Activated CD8-positive, alpha-beta T cell treated with anti-CD3 and anti-CD28 coated beads for 36 hours (primary cell): ENCODE measurements at regions not wholly inside any gene's neighbourhood (a gene's known extent, or its start where the extent isn't known, plus 50 kb on each side); places are given as distances from the start of the nearest gene placed in this dataset.

Experiments used
- ATAC-seq: fragments of 200-7000 bp; cut with Tn5 transposase; one replicate; pipeline ENCODE4 v1.10.0; 2021; ENCODE audit warnings: mild to moderate bottlenecking, moderate library complexity
- CTCF ChIA-PET: fragments of 350-600 bp; sonication (Branson Sonifier 250); formaldehyde crosslinking; loops from one replicate; lab custom pipeline; 2021; ENCODE audit warnings: antibody characterized with exemption; lab: Charles Lee
- POLR2A ChIA-PET: fragments of 350-600 bp; sonication (Branson Sonifier 250); formaldehyde crosslinking; loops from one replicate; lab custom pipeline; 2021; ENCODE audit warnings: antibody characterized with exemption; lab: Charles Lee
- DNase-seq: peaks from one replicate; pipeline ENCODE4 v3.0.0-alpha.2; 2020
- H3K27ac Mint-ChIP-seq: one replicate; pipeline ENCODE4 v1.8.0; 2021; ENCODE audit warnings: mild to moderate bottlenecking, mixed read lengths
- H3K27me3 Mint-ChIP-seq: one replicate; pipeline ENCODE4 v1.8.0; 2021; ENCODE audit warnings: mixed read lengths
- H3K36me3 Mint-ChIP-seq: one replicate; pipeline ENCODE4 v1.8.0; 2021; ENCODE audit warnings: low read depth, mixed read lengths
- H3K4me1 Mint-ChIP-seq: one replicate; pipeline ENCODE4 v1.8.0; 2021; ENCODE audit warnings: low read depth, mixed read lengths
- H3K4me3 Mint-ChIP-seq: one replicate; pipeline ENCODE4 v1.8.0; 2021; ENCODE audit warnings: mild to moderate bottlenecking, moderate library complexity, mixed read lengths
- H3K9me3 Mint-ChIP-seq: one replicate; pipeline ENCODE4 v1.8.0; 2021; ENCODE audit warnings: mixed read lengths
- CTCF ChIP-seq: fragments of 200-600 bp; IDR thresholded peaks from one replicate; pipeline ENCODE4 v1.8.0; 2022; ENCODE audit warnings: antibody characterized with exemption, mild to moderate bottlenecking
- intact Hi-C: fragments of 100-400 bp; cut with micrococcal nuclease; formaldehyde crosslinking; loops from one replicate; pipeline ENCODE4 v1.10.0; 2022

- no peak overlapping the region for H3K4me3 Mint-ChIP-seq
- ATAC-seq (no peak), DNase-seq (no peak)
- POLR2A ChIA-PET, result no interaction called here
- H3K36me3 Mint-ChIP-seq, result no peaks in the 10 kb centered on the region
- H3K27ac Mint-ChIP-seq, result no peak overlapping the region
- H3K9me3 Mint-ChIP-seq, result no peaks in the 10 kb centered on the region
- CTCF ChIA-PET, result interaction anchor here (0.6 kb wide), 1 partner anchor 15 kb away, joined by 3 read pairs; no protein-coding TSS in a partner anchor
- intact Hi-C loops, result no loop called here
- TF ChIP-seq CTCF, result no peak
- no peaks in the 10 kb centered on the region for H3K4me1 Mint-ChIP-seq
- no peaks in the 10 kb centered on the region for H3K27me3 Mint-ChIP-seq
These were observed 98.2 kb upstream of the C1orf87 start for GRCh38 chr1:60171801-60172200.

- H3K27me3 Mint-ChIP-seq, result no peaks in the 10 kb centered on the region
- no peaks in the 10 kb centered on the region for H3K9me3 Mint-ChIP-seq
- ATAC-seq (no peak), DNase-seq (no peak)
- H3K4me3 Mint-ChIP-seq, result no peak overlapping the region
- H3K27ac Mint-ChIP-seq, result no peak overlapping the region
- intact Hi-C loops, result no loop called here
- no peak for TF ChIP-seq CTCF
- H3K36me3 Mint-ChIP-seq, result no peaks in the 10 kb centered on the region
- H3K4me1 Mint-ChIP-seq, result no peaks in the 10 kb centered on the region
- CTCF ChIA-PET, result no interaction called here
- POLR2A ChIA-PET, result no interaction called here
These were observed 97.1 kb upstream of the C1orf87 start for GRCh38 chr1:60170709-60171108.

GRCh38 chr1:60169206-60169605 lies 95.6 kb upstream of the C1orf87 start:
- no peak overlapping the region for H3K27ac Mint-ChIP-seq
- no peak for TF ChIP-seq CTCF
- DNase-seq (no peak), ATAC-seq (no peak)
- ChIA-PET CTCF (no interaction called here), POLR2A (no interaction called here)
- H3K36me3 Mint-ChIP-seq, result no peaks in the 10 kb centered on the region
- intact Hi-C loops, result no loop called here
- H3K9me3 Mint-ChIP-seq, result no peaks in the 10 kb centered on the region
- H3K4me3 Mint-ChIP-seq, result no peak overlapping the region
- H3K4me1 Mint-ChIP-seq, result no peaks in the 10 kb centered on the region
- no peaks in the 10 kb centered on the region for H3K27me3 Mint-ChIP-seq

GRCh38 chr1:60162936-60163335 lies 89.4 kb upstream of the C1orf87 start:
- H3K9me3 Mint-ChIP-seq, result no peaks in the 10 kb centered on the region
- intact Hi-C loops, result no loop called here
- TF ChIP-seq CTCF, result no peak
- H3K4me1 Mint-ChIP-seq, result no peaks in the 10 kb centered on the region
- ChIA-PET CTCF (no interaction called here), POLR2A (no interaction called here)
- no peak overlapping the region for H3K4me3 Mint-ChIP-seq
- no peak overlapping the region for H3K27ac Mint-ChIP-seq
- no peak for DNase-seq
- H3K36me3 Mint-ChIP-seq, result no peaks in the 10 kb centered on the region
- peaks cover 1% of the 10 kb centered on the region for H3K27me3 Mint-ChIP-seq
- ATAC-seq, result no peak

GRCh38 chr1:60160141-60160540 lies 86.6 kb upstream of the C1orf87 start:
- no peak overlapping the region for H3K4me3 Mint-ChIP-seq
- no peaks in the 10 kb centered on the region for H3K36me3 Mint-ChIP-seq
- intact Hi-C loops, result no loop called here
- peaks cover 4% of the 10 kb centered on the region for H3K27me3 Mint-ChIP-seq
- DNase-seq (no peak), ATAC-seq (no peak)
- H3K27ac Mint-ChIP-seq, result no peak overlapping the region
- ChIA-PET POLR2A (no interaction called here), CTCF (no interaction called here)
- no peak for TF ChIP-seq CTCF
- H3K9me3 Mint-ChIP-seq, result no peaks in the 10 kb centered on the region
- no peaks in the 10 kb centered on the region for H3K4me1 Mint-ChIP-seq
